Glutamatergic neuron (in vitro differentiated cells): ENCODE measurements at regions not wholly inside any gene's neighbourhood (a gene's known extent, or its start where the extent isn't known, plus 50 kb on each side); places are given as distances from the start of the nearest gene placed in this dataset.
A peak's percentile ranks its signal among the peaks of the same experiment; 100 is the strongest.

Experiments used
- DNase-seq: peaks from one replicate; pipeline ENCODE4 v3.0.0; 2022
- H3K27ac Mint-ChIP-seq: one replicate; pipeline ENCODE4 v1.8.0; 2020; ENCODE audit warnings: mild to moderate bottlenecking, mixed read lengths, inconsistent platforms; ENCODE audit not compliant: unreplicated experiment
- H3K27me3 Mint-ChIP-seq: one replicate; pipeline ENCODE4 v1.8.0; 2020; ENCODE audit warnings: mild to moderate bottlenecking, moderate library complexity, mixed read lengths, inconsistent platforms; ENCODE audit not compliant: unreplicated experiment
- H3K36me3 Mint-ChIP-seq: one replicate; pipeline ENCODE4 v1.8.0; 2020; ENCODE audit warnings: mild to moderate bottlenecking, mixed read lengths, inconsistent platforms; ENCODE audit not compliant: unreplicated experiment
- H3K4me1 Mint-ChIP-seq: one replicate; pipeline ENCODE4 v1.8.0; 2020; ENCODE audit warnings: mild to moderate bottlenecking, low read depth, mixed read lengths, inconsistent platforms; ENCODE audit not compliant: unreplicated experiment
- H3K4me3 Mint-ChIP-seq: one replicate; pipeline ENCODE4 v1.8.0; 2020; ENCODE audit warnings: mild to moderate bottlenecking, mixed read lengths, inconsistent platforms; ENCODE audit not compliant: unreplicated experiment
- H3K9me3 Mint-ChIP-seq: one replicate; pipeline ENCODE4 v1.8.0; 2020; ENCODE audit warnings: mild to moderate bottlenecking, moderate library complexity, mixed read lengths, inconsistent platforms; ENCODE audit not compliant: unreplicated experiment
- TF ChIP-seq, protein P1 (sequence below): fragments of 200-600 bp; sonication (generic); IDR thresholded peaks from one replicate; pipeline ENCODE4 v1.5.0; 2021; ENCODE audit not compliant: partially characterized antibody, unreplicated experiment

DNA sequence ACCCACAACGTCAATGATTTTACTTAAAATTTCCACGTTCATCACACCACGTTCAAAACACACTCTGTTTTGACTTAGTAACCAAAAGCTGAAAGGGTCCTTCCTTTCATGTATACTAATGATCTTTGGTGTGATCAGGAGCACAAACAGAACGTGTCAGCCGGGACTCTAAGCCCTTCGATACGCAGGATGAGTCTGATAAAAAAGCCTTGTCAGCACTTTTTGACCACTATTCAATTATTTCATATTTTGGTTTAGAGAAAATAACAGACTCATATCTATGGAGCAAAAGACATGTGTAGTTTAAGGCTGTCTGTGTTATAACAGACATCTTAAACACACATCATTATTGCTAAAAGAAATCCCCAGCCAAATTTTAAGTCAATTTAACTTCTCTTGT lies 345.3 kb downstream of the ZNF516 start:
- Mint-ChIP-seq H3K27ac (no peak overlapping the region), H3K36me3 (no peaks in the 10 kb centered on the region), H3K4me3 (no peak overlapping the region), H3K27me3 (peaks cover 7% of the 10 kb centered on the region), H3K9me3 (peaks cover 8% of the 10 kb centered on the region), H3K4me1 (peaks cover 4% of the 10 kb centered on the region)
- TF ChIP-seq, protein P1, sequence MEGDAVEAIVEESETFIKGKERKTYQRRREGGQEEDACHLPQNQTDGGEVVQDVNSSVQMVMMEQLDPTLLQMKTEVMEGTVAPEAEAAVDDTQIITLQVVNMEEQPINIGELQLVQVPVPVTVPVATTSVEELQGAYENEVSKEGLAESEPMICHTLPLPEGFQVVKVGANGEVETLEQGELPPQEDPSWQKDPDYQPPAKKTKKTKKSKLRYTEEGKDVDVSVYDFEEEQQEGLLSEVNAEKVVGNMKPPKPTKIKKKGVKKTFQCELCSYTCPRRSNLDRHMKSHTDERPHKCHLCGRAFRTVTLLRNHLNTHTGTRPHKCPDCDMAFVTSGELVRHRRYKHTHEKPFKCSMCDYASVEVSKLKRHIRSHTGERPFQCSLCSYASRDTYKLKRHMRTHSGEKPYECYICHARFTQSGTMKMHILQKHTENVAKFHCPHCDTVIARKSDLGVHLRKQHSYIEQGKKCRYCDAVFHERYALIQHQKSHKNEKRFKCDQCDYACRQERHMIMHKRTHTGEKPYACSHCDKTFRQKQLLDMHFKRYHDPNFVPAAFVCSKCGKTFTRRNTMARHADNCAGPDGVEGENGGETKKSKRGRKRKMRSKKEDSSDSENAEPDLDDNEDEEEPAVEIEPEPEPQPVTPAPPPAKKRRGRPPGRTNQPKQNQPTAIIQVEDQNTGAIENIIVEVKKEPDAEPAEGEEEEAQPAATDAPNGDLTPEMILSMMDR, result no peak
- DNase-seq, result no peak

DNA sequence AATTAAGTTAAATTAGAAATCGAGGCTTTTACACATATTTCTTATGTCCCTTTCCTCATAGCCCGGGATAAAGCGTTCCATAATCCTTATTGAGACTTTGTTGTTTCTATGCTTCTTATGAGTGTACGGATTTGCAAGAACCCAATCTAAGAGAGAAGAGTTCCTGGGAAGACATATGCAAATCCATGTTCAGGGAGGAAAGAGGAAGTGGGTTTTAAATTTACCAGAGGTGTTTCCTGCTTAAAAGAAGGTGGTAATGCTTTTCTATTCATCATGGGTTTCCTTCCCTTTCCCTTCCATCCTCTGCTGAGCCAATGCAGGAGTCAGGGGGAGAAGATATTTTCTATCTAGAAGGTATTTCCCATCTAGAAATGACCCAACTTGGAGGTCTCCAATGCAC lies 345.8 kb downstream of the ZNF516 start:
- DNase-seq, result no peak
- Mint-ChIP-seq H3K27ac (no peak overlapping the region), H3K27me3 (peaks cover 7% of the 10 kb centered on the region), H3K9me3 (peaks cover 8% of the 10 kb centered on the region), H3K36me3 (no peaks in the 10 kb centered on the region), H3K4me1 (peaks cover 4% of the 10 kb centered on the region), H3K4me3 (no peak overlapping the region)
- TF ChIP-seq, protein P1, result no peak

DNA sequence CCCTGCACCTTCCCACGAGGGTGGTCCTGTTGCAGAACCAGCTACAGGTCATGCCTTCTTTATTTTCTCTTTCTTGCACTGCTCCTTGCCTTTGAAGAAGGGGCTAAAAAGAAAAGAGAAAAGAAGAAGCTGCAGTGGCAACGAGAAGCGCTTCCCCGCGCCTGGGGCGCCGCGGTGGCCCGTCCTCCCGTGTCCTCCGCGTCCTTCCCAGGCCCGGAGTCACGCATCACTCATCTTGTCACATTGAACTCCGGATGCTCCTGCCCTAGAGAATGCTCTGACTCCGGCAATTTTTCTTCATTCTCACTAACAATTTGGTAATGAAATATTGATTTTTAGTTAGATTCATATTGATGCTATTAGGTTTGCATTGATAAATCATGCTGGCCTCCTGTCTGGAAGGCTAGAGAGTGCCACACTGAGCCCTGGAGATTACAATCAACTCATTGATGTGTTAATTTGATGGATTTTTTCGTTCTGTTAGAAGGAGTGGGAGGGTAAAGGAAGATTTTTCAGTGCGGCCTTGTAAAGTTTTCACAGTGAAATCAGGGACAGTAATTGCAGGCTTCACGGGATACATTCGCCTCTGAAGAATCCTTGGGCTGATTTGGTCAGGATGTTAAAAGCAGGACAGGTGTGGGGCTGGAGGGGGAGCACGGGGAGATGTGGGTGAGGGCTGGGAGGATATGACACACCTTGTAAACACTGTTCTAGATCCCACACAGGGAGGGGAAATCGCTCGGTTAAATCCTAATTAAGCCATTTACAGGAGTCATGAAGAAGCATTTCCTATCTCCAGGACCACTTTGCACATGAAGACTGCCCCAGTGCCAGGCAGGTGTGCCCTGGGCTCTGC lies 349.3 kb downstream of the ZNF516 start:
- Mint-ChIP-seq H3K9me3 (peaks cover 4% of the 10 kb centered on the region), H3K27me3 (peaks cover 2% of the 10 kb centered on the region), H3K36me3 (peaks cover 5% of the 10 kb centered on the region), H3K4me1 (peaks cover 4% of the 10 kb centered on the region), H3K27ac (no peak overlapping the region), H3K4me3 (peak overlapping the region; percentile 5)
- TF ChIP-seq, protein P1, result no peak
- DNase-seq, result no peak

DNA sequence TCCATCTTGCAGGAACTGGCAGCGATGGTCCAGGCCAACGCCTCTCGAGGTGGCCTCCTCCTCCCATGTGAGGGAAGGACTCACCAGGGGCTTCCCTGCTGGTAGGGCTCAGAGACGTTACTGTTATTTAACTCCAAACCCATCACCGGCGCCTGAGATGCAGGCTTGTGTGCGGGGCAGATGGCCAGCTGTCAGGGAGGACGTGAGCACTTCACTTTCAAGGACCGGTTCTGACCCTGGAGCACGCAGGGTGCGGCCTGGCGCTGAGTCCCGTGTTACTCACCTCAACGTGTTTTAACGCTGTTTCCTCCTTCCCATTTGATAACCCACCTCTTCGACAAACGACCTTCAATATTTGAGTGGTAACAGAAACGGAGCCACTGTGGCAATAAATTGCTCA lies 350.2 kb downstream of the ZNF516 start:
- H3K36me3 Mint-ChIP-seq, result peaks cover 5% of the 10 kb centered on the region
- H3K27me3 Mint-ChIP-seq, result peaks cover 2% of the 10 kb centered on the region
- TF ChIP-seq, protein P1, result no peak
- peaks cover 4% of the 10 kb centered on the region for H3K9me3 Mint-ChIP-seq
- H3K4me1 Mint-ChIP-seq, result peaks cover 4% of the 10 kb centered on the region
- no peak overlapping the region for H3K4me3 Mint-ChIP-seq
- no peak overlapping the region for H3K27ac Mint-ChIP-seq
- no peak for DNase-seq

DNA sequence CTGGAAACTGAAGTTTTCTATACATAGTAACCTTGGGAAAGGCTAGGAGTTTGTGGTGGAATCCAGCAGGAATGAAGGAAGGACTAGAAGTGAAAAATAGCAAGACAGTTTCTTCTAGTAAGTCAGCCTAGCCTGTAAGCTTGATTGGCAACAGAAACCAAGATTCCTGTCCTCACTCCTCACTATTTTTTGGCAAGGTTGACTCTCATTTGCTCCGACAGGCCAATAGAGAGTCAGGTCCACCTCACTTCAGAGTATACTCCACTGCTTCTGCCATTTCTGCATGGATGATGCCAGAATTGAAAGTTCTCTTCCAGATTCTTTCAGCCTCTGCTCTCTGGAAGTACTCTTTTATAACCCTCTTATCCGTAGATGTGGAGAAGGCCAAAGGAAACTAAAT lies 352.4 kb downstream of the ZNF516 start:
- TF ChIP-seq, protein P1, result no peak
- peaks cover 5% of the 10 kb centered on the region for H3K36me3 Mint-ChIP-seq
- peaks cover 4% of the 10 kb centered on the region for H3K4me1 Mint-ChIP-seq
- H3K27me3 Mint-ChIP-seq, result peaks cover 2% of the 10 kb centered on the region
- H3K27ac Mint-ChIP-seq, result no peak overlapping the region
- peaks cover 4% of the 10 kb centered on the region for H3K9me3 Mint-ChIP-seq
- no peak for DNase-seq
- H3K4me3 Mint-ChIP-seq, result no peak overlapping the region
